NCI-H187 treated with DMSO at 0.1 percent for 48 hours (cell line): ENCODE measurements at regions not wholly inside any gene's neighbourhood (a gene's known extent, or its start where the extent isn't known, plus 50 kb on each side); places are given as distances from the start of the nearest gene placed in this dataset.
"Not testable (repeated sequence)": the region's sequence is repeated elsewhere in the genome, so short reads cannot be mapped to it uniquely, and the experiment has no call there.

Source experiments
- DNase-seq: peaks from one replicate; lab custom pipeline; 2025; lab: John Stamatoyannopoulos, UW

DNA sequence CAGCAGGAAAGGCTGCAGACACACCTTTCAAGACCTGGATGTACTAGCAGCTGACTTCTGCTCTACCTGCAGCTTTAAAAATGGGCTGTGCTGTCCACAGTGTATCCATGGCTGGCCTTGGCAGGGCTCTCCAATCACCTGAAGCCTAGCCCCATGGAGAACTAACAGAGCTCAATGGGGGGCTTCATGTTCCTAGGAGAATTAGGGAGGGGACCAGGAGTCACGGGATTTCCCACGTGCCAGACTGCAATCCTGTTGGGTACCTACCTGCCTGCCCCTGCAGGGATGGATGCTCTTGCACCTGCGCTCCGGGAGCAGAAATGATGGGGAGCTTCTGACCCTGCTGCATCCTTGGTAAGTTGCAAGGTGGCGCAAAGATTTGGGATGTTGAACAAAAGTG lies 462.1 kb downstream of the ICE1 start:
- no peak for DNase-seq

DNA sequence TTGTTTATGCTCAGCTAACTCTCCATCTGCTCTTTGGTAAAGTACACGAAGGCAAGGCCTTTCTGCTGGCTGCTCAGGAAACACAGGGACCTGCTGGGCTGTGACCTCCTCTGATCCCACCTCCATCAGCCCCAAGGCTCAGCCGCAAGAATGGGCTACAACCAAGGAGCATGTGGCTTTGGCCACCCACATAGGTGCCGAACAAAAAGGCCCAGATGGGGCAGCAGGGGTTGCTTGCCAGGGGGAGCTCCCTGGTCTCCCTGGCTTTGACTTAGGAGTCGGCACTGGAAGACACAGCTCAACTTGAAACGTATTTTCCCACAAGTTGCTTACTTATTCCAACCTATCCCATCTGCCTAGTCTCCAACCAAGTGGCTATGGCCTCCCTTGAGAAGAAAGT lies 461.1 kb downstream of the ICE1 start:
- DNase-seq: no peak

DNA sequence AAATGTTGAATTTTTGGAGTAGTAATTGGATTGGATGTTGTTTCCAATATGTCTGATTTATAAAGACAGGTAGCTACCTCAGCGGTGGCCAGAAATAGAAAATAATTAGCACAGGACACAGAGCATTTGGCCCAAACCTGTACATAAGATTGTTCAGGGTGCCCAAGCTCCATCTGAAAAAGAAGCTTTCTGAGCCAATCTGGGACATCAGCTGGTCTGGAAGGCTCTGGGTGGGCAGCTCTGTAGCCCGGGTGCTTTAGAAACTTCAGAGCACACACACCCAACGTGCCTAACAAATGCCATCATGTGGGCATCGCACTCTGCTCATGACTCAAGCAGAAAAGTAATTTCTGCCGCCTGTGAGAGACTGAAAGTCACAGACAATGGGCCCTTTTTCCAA lies 460.7 kb downstream of the ICE1 start:
- no peak for DNase-seq

DNA sequence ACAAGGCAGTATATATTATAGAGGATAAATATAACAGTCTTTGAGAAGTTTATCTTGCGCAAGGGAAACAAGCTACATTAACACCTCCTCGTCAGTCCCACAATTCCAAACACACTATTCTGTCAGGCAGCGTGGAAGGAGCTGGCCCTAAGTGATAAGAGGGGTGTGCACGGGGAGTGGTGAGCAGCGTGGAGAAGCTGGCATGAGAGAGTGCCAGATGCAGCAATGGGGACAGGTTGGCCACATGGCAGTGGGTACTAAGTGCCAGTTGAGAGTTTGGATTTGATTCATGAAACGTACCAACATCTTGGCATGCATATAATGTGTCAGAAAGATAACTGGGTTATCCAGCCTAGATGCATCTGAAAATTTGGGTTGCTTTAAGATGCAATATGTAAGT lies 460.2 kb downstream of the ICE1 start:
- no peak for DNase-seq

DNA sequence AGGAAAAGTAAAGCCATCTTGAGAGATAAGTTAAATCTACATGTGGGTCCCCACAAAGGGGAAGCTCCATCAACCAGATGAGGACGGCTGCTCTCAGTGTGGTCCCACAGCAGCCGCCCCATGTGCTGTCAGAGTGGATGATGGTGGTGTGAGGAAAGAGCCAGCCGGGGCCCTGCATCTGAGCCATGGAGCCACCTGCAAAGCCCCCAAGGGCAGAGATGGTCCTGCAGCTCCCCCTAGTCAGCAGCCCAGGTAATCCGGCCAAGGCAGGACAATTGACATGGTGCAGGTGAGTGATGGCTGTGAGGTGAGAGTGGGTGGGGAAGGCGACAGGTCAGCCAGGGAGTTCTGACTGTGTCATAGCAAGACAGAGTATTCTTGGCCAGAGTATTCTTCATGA lies 458.8 kb downstream of the ICE1 start:
- DNase-seq: no peak

DNA sequence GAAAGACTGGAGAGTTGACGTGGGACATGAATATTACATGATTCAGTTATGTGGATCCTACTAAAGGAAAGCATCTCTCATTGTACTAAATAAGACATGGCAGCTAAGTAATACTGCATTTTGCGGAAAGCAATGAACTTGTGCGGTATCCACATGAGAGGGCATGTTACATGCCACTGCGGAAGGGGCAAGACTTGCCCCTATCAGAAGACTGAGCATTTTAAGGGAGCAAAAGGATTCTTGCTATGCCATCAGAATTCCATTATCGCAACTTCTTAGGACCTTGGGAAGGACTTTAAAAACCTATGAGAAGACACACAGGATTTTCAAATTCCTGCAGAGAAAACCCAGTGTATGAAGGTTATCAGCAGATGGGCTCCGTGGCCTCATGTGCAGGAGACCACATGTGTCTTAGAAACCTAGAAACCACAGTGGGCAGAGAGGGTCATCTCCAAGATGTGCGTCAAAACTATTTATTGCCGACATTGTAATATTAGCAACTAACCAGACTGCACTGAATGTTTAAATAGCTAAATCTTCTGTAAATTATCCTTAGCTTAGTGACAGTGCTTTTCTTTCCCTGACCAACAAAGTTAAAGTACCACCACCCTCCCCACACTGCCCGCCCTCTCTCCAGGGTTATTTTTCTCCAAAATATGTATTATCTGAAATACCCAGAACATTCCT lies 457.7 kb downstream of the ICE1 start:
- DNase-seq: no peak

DNA sequence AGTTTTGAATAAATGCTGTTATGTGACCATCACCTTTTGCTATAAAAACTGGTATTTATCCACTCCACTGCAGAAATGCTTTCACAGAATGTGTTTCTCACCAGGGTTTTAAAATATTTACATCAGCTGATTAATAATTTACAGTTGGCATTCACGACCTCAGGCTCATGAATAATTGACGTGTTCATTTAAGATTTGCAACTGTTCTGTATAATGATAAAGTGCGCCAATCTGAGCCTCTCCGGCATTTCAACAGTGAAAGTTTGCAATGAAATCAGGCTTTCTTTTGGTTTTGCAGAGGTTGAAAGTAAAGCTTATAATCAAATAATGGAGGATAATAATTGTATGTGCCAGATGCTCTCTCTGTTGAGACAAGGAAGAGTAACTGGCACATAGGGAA lies 434.9 kb downstream of the ICE1 start:
- DNase-seq: no peak

DNA sequence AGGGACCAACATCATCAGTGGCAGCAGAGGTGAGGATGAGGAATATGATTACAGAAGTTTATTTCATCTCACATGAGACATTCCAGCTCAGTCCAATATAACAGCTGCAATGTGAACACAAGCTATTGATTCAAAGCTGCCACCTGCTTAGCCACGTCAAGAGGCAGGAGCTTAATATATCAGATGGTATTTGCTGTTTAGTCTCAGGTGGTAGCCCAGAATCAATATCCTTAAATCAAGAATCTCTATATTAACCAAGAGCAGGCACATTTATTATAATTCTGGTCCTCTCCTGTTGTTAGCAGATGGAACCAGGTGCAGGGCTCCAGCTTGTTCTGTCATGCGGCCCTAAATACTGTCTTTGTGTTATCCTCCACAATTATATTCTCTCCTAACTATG lies 431.6 kb downstream of the ICE1 start:
- no peak for DNase-seq

DNA sequence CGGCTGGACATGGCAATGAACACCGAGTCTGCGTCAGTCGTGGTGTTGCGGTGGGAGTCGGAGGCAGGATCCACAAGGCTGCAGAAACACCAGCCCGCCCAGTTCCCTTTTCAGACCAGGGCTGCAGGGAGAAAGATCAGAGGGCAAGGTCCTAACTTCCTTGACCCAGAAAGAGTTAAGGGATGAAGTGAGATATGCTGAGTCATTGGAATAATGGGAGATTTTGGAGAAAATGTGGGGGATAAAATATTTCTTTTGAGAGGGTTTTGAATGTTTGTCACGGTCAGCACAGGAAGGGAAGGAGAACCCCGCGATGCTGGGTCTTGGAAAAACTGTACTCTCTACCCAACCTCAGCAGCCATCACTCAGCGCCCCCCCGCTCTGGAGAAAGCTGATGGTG lies 416.0 kb downstream of the ICE1 start:
- DNase-seq: no peak

DNA sequence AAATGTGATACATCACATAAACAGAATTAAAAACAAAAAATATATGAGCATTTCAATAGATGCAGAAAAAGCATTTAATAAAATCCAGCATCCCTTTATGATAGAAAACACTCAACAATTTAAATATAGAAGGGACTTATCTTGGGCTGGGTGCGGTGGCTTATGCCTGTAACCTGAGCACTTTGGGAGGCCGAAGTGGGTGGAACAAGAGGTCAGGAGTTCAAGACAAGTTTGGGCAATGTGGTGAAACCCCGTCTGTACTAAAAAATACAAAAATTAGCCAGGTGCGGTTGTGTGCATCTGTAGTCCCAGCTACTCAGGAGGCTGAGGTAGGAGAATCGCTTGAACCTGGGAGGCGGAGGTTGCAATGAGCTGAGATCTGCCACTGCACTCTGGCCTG lies 409.1 kb downstream of the ICE1 start:
- DNase-seq: not testable (repeated sequence)

DNA sequence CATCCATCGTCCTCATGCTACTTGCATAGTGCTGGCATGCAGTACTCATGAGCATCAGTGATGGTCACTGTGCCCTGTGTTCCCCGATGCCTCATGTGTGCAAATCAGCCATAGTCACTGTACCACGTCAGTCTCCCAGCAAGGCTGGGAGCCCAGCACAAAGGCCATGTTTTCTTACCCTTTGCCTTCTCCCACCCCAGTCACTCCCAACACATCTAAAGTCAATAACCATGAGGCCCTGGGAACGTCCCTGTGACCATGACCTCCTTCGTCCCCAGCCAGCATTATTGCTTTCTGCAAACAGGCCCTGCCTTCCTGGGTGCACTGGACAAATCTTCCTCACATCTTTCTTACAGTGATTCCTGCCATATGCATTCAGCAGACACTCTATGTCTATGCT lies 406.1 kb downstream of the ICE1 start:
- DNase-seq: no peak

DNA sequence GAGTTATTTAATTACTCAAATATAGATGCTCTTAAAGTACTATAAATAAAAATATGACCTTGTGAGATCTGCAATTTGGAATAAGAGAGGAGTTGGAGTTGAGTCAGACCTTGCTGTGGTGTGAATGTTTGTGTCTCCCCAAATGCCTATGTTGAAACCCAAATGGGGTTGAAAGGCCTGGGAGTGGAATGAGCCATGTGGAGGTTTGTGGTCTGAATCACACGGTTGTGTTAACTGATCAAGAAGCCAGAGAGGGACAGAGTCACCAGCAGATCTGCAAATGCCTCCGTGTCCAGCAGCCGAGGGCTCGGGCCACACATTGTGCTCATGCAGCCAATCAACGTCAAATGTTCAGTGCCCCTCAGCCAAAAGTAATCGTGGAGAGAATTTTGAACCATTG lies 404.4 kb downstream of the ICE1 start:
- DNase-seq: no peak

DNA sequence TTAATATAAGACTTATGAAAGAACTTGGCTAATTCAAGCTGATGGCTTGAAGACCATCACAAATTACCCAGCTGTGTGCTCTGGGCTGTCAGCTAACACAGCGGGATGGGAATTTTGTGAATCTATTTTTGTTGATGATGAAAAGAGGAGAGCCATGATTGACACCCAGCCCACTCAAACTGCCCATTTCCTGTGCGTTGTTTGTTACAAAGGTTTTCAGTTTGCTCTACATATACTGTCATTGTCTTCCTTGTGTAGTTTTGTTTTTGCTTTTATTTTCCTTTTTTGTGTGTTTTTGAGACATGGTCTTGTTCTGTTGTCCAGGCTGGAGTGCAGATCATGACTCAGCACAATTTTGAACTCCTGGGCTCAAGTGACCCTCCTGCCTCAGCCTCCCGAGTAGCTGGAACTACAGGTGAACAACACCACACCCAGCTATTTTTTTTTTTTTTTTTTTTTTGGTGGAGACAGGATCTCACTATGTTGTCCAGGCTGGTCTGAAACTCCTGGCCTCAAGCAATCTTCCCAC lies 400.3 kb downstream of the ICE1 start:
- no peak for DNase-seq

DNA sequence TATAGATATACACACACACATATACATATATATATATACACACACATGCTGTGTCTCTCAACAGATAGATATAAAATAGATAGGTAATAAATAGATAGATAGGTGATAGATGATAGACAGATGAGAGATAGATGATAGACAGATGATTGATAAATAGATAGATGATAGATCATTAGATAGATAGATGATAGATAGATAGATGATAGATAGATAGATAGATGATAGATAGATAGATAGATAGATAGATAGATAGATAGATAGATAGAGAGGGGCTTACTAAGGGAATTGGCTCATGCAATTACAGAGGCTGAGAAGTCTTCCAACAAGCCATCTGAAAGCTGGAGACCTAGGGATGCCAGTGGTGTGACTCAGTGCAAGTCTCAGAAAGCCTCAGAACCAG lies 394.5 kb downstream of the ICE1 start:
- DNase-seq: no peak

DNA sequence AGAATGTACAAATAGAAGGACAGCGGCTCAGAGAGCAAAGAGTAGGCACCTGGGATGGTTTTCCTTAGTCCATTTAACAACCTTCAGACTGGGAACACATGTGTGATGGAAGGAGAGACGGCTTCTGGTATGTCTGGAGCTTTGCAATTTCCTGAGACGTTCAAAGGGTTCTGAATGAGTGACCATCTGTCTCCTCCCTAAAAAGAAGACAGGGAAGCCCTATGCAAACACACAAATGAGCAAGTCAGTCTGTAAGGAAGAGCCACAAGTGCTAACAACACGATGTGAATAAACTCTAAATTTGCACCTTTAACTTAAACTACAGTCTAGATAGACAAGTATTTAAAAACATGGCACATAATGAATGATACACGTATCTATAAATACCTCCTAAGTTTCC lies 391.0 kb downstream of the ICE1 start:
- DNase-seq: no peak

DNA sequence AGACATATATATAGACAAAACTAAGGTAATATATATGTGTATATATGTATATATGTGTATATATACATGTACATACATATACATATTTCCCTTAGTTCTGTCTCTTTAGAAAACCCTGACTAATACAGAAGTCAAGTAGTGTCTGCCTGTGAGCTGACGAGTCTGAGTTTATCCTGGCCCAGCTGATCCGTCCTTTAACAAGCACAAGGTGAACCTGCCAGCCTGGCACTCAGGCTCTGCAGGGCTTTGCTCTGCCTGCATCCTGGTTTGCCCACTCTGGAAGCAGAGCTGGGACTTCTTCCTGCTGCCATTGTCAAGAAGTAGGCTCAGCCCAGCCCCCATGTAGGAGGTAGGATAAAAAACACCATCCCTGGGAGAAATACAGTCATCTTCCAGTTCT lies 388.0 kb downstream of the ICE1 start:
- DNase-seq: no peak

DNA sequence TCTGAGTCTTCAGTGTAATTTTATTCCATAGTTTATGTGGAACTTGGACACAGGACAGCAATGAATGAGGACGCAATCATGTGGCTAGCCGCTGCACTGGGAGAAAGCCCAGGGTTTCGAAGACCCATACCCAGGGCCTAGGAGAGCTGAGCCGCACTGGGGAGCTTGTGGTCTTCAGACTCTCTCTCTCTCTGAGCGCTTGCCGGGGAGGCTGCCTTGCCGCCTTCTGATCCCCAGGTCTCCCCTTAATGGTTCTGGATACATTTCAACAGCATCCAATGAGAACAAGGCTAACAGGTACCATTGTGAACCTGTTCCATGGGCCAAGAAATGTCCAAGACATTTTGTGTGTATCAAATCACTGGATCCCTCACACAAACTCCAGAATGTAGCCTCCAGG lies 383.4 kb downstream of the ICE1 start:
- DNase-seq: no peak

DNA sequence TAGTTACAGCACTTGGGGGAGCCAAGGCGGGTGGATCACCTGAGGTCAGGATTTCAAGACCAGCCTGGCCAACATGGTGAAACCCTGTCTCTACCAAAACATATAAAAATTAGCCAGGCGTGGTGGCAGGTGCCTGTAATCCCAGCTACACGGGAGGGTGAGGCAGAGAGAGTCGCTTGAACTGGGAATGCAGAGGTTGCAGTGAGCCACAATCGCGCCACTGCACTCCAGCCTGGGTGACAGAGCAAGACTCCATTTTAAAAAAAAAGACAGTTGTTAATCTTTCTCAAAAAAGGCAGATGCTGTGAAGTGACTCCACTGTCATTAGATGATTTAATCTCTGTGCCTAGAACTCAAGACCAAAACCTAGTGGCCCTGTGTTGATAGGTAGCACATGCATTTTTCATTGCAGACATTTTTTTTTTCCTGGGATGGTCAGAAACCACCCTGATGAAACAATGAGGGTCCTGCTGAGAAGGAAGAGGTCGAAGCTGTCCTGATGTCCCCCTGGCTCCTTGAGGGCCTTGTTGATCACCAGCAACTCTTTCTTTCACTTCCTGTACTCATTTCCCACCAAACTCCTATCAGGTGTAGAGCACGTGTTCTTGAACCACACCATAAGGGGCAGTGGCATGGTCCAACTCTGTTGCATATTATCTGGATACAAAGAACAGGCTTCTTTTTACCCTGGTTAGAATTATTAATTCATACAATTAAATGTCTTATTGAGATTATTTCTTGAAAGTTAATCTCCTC lies 382.2 kb downstream of the ICE1 start:
- DNase-seq: no peak

DNA sequence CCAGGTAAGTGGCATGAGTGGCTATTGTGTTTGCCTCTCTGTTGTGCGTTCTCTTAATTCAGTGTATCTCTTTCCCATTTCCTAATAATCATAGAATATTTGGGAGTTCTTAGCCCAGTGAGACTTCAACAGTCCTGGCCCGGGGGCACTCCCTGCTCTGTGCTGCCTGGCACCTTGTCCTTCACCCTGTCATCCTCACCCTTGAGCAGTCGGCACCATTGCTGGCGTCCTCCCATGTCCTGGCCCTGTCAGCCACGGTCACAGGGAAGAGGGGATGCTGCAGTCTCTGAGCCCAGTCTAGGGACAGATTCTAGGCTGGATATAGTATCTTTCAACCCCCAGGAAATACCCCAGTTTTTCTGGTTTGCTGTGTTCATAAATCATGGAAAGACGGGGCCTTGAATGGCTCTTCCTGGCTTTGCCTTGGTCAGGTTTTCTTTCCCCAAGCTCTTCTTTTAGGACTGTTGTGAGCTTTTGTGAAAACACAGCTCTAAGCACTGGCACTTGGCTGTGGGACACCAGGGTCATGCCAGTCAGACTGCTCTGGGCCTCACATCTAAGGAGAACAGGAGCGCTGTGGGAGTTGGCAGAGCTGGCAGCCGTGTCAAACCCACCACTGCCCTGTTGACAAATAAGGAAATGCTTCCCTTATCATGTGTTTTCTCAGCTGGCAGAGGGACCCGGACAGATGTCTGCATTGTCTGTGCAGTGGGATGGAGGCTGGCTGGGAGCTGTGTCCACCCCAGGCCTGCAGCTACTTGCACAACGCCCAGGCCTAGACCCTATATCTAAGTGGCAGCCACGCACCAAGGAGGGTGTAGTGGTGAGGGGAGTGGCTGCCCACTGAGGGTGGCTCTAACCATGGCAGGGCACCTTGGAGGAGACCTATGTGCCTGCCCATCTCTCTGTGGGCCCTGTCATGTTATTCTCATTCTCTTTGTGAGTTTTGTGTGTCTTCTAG lies 378.6 kb downstream of the ICE1 start:
- DNase-seq: no peak

DNA sequence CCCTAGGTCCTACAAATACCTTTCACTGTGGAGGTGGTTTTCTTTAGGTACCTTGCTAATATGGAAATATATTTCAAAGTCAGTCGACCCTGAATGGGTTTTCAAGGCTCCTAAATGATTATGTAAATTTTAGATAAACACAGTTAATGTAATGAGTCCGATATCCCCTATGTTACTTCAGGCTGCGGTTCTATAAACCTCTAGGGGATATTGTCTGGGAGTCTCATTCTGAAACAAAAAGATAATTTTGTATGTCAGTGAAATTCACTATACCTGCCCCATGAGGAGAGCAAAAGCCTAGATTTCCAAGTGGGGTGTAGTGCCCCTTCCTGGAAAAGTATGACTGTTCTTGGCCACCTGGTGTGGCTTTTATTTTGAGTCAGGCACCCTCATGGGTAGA lies 377.3 kb downstream of the ICE1 start:
- DNase-seq: no peak

DNA sequence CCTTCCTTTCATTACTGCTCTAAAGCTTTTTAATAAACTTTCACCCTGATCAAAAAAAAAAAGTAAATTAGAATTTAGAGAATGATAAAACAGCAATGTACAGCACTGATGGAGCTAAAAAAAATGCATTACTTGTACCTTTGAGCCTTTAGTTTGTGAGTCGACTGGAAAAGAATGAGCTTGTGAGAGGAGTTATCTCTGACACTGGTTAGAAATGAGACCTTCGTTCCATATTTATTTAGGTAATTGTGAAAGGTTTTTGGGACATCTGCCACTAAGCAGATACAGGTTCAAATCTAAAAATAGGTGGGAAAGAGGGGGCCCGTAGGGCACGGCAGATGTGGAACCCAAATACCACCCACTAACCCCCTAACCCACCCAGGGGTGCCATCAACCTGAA lies 376.8 kb downstream of the ICE1 start:
- DNase-seq: no peak

DNA sequence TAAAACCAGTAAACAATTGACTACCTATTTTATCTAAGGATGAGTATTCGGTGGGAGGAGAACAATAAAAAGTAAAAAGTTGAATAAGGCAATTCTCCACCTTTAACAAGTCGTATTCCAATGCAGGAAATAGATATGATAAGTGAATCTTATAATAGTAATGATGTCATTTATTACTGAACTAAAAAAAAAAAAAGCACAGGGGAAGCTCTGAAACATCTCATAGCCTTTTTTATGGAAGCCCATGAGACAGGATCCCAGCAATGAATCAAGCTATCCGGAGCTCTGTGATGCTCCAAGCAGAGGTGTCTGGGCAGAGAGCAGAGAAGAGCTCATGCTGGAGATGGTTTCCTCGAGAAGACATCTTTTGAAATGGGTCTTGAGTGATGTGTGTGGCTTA lies 376.0 kb downstream of the ICE1 start:
- no peak for DNase-seq

DNA sequence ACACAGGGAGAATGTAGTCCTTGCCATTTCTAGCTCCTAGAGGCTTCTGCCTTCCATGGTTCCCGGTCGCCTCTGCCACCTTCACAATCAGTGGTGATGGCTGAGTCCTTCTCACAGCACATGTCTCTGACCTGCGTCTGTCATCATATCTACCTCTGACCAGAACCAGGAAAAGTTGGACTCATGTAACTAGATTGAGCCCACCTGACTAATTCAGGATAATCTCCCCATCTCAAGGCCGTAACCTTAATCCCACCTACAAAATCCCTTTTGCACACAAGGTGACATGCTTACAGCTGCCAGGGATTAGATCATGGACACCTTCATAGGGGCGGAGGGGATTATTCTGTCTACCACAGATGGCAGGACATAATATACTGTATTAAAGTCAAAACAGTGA lies 375.6 kb downstream of the ICE1 start:
- DNase-seq: no peak
